Kidney (tissue), 13 donors: ENCODE measurements at regions not wholly inside any gene's neighbourhood (a gene's known extent, or its start where the extent isn't known, plus 50 kb on each side); places are given as distances from the start of the nearest gene placed in this dataset.
A peak's percentile ranks its signal among the peaks of the same experiment; 100 is the strongest.

Source experiments
- DNase-seq, 5 donors: peaks; one replicate each; pipeline ENCODE4 v3.0.0-alpha.2; 2013 to 2020
- FAIRE-seq: peaks from 2 replicates; lab custom pipeline; 2012; peaks lifted over from hg19 to GRCh38; lab: Jason Lieb, UNC
- H3K27ac ChIP-seq, 2 donors: one replicate each; pipeline ENCODE4 v1.7.0; 2013; ENCODE audit warnings: low read depth in 2 of 2, low read length in 2 of 2, inconsistent platforms in 1 of 2
- H3K27me3 ChIP-seq: one replicate; pipeline ENCODE4 v1.7.1; 2013; ENCODE audit warnings: low read length, inconsistent platforms; ENCODE audit not compliant: control insufficient read depth, insufficient read depth
- H3K36me3 ChIP-seq, 3 donors: one replicate each; pipeline versions ENCODE4 v1.7.0 to v1.7.1; 2013; ENCODE audit warnings: low read length in 3 of 3, control low read depth in 1 of 3, inconsistent platforms in 1 of 3; ENCODE audit not compliant: insufficient read depth in 3 of 3, control insufficient read depth in 2 of 3
- H3K4me1 ChIP-seq, 3 donors: one replicate each; pipeline versions ENCODE4 v1.7.0 to v1.7.1; 2013; ENCODE audit warnings: low read length in 3 of 3, inconsistent platforms in 1 of 3, low read depth in 1 of 3; ENCODE audit not compliant: control insufficient read depth in 2 of 3, insufficient read depth in 2 of 3
- H3K4me3 ChIP-seq, 3 donors: one replicate each; pipeline versions ENCODE4 v1.7.0 to v1.8.1; 2013; ENCODE audit warnings: low read length in 3 of 3, control low read depth in 1 of 3, inconsistent platforms in 1 of 3
- H3K9ac ChIP-seq, 3 donors: one replicate each; pipeline versions ENCODE4 v1.7.0 to v1.7.1; 2013; ENCODE audit warnings: low read length in 3 of 3, control low read depth in 1 of 3, inconsistent platforms in 1 of 3
- H3K9me3 ChIP-seq, 3 donors: one replicate each; pipeline versions ENCODE4 v1.7.0 to v1.7.1; 2013; ENCODE audit warnings: low read length in 3 of 3, control low read depth in 1 of 3, inconsistent platforms in 1 of 3; ENCODE audit not compliant: control insufficient read depth in 2 of 3, insufficient read depth in 1 of 3
- CTCF ChIP-seq: IDR thresholded peaks from 3 replicates; pipeline ENCODE4 v1.5.1; 2012; ENCODE audit warnings: mild to moderate bottlenecking, moderate library complexity, borderline replicate concordance; ENCODE audit not compliant: insufficient read depth; ENCODE audit errors: extremely low read depth
- intact Hi-C: fragments of 100-400 bp; cut with DNase I; formaldehyde crosslinking; loops from one replicate; pipeline ENCODE4 v1.11.1; 2022
- donor health status: control.
- donor health status: control.
- donor health status: control.
- donor health status: control.
- donor health status: control.
- donor health status: DM: yes; HTN: yes; CAD: no.
- donor health status: Normal renal cell carcinoma (clear cell type).

- H3K4me1 ChIP-seq, result no peaks in the 10 kb centered on the region
- H3K27ac ChIP-seq, result no peak overlapping the region
- H3K9me3 ChIP-seq, result no peaks in the 10 kb centered on the region
- H3K9ac ChIP-seq, result no peak overlapping the region
- intact Hi-C loops, result no loop called here
- H3K27me3 ChIP-seq, result no peaks in the 10 kb centered on the region
- H3K4me3 ChIP-seq, result no peak overlapping the region
- H3K36me3 ChIP-seq, result no peaks in the 10 kb centered on the region
- no peak for TF ChIP-seq CTCF
- FAIRE-seq (no peak), DNase-seq (peak in 2 of 5 donors; percentile 42 to 47)
Observed at GRCh38 chr10:34018784-34019183, 684.3 kb upstream of the NRP1 start.

- Histone ChIP-seq H3K27me3 (no peaks in the 10 kb centered on the region), H3K4me1 (no peaks in the 10 kb centered on the region), H3K9ac (no peak overlapping the region), H3K27ac (no peak overlapping the region), H3K36me3 (no peaks in the 10 kb centered on the region), H3K4me3 (no peak overlapping the region), H3K9me3 (no peaks in the 10 kb centered on the region)
- FAIRE-seq (no peak), DNase-seq (no peak)
- intact Hi-C loops, result no loop called here
- no peak for TF ChIP-seq CTCF
Observed at GRCh38 chr10:34018129-34018528, 683.7 kb upstream of the NRP1 start.

- Histone ChIP-seq H3K27ac (no peak overlapping the region), H3K4me3 (no peak overlapping the region), H3K27me3 (no peaks in the 10 kb centered on the region), H3K36me3 (no peaks in the 10 kb centered on the region), H3K9me3 (no peaks in the 10 kb centered on the region), H3K9ac (no peak overlapping the region), H3K4me1 (no peaks in the 10 kb centered on the region)
- no peak for TF ChIP-seq CTCF
- intact Hi-C loops, result no loop called here
- no peak for FAIRE-seq
- DNase-seq, result no peak
Observed at GRCh38 chr10:34017281-34017680, 682.8 kb upstream of the NRP1 start.

- H3K9me3 ChIP-seq, result no peaks in the 10 kb centered on the region
- intact Hi-C loops, result no loop called here
- no peak overlapping the region for H3K27ac ChIP-seq
- no peaks in the 10 kb centered on the region for H3K4me1 ChIP-seq
- TF ChIP-seq CTCF, result no peak
- no peak for FAIRE-seq
- H3K4me3 ChIP-seq, result no peak overlapping the region
- H3K9ac ChIP-seq, result no peak overlapping the region
- H3K36me3 ChIP-seq, result no peaks in the 10 kb centered on the region
- no peak for DNase-seq
- H3K27me3 ChIP-seq, result no peaks in the 10 kb centered on the region
Observed at GRCh38 chr10:34016576-34016975, 682.1 kb upstream of the NRP1 start.
